NCI-H510A treated with DMSO at 0.1 percent for 48 hours (cell line): ENCODE measurements at regions not wholly inside any gene's neighbourhood (a gene's known extent, or its start where the extent isn't known, plus 50 kb on each side); places are given as distances from the start of the nearest gene placed in this dataset.

Source experiments
- DNase-seq: peaks from one replicate; lab custom pipeline; 2025; lab: John Stamatoyannopoulos, UW

DNA sequence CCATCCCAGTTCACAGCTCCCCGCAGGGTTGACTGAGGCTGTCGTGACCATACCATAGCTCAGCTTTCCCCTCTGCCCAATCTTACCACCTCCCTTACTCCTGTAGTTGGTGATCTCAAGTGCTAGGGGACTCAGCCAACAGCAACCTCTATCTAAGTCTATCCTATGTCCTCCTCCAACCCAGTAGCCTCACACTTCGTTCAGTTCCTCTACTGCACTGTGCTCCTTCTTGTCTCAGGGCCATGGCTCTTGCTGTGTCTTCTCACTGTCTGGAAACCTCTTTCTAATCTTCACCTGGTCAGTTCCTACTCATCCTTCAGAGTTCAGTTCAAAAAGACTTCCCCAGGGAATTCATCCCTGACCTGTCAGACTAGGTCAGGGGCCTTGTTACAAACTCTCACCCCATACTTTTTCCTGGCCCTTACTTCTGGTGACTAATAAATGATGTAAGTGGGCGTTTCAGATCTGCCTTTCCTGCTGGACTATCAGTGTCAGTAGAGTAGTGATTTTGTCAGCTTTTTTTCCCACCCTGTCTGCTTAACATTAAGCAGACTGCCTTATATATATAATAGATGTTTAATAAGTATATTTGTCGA lies 53.6 kb upstream of the NR3C1 start:
- DNase-seq: no peak

- DNase-seq: no peak
These were observed 51.5 kb upstream of the NR3C1 start for GRCh38 chr5:143454936-143455516.

DNA sequence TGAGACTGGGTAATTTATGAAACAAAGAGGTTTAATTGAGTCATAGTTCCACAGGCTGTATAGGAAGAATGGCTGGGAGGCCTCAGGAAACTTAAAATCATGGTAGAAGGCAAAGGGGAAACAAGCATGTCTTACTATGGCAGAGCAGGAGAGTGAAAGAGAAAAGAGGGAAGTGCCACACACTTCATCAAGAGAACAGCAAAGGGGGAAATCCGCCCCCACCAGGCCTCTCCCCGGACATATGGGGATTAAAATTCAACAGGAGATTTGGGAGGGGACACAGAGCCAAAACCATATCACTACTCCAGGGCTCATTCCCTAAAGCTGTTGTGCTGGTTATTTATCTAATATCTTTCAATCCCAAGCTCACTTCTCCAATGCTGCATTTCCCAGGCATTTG lies 50.2 kb upstream of the NR3C1 start:
- no peak for DNase-seq
